ENCODE measurements at regions not wholly inside any gene's neighbourhood (a gene's known extent, or its start where the extent isn't known, plus 50 kb on each side); places are given as distances from the start of the nearest gene placed in this dataset.

DNA sequence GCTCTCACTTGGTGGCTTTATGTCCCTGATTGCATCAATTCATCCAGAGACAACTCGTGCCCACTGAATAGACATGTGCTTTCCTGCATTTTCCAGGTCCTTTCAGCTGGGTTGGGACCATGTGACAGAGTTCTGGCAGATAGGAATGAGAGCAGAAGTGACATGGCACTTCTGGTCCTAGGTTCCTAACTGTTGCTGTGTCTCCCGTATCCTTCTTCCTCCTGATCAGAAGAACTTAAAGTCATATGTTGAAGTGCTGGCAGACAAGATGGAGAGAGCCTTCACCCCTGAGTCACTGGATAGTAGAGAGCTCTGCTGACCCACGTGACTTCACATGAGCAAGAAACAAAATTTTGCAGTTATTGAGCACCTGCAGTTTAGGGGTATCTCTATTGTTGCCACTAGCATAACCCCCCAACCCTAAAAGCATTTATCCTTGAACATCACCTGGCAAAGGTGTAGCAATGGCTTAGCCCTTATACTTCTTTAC lies 80.0 kb downstream of the NREP start:
- no peak for DNase-seq (ENCODE audit: low spot score)

DNA sequence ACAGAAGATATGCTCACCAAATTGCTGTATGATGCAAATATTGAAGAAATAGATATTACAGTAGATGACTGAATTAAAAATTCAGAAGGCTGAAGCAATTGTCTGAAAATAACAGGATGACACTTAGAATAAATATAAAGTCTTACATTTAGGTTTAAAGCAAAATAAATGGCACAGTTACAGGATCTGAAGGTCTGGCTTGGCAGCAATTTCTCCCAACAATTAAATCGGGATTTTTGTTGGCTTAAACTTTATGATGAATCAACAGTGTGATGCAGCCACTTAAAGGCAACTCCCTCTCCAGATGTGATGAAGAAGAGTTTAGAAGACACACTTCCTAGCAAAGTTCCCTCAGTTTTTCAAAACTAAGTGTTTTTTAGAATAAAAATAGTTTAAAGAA lies 80.5 kb downstream of the NREP start:
- DNase-seq (ENCODE audit: low spot score) = no peak

- DNase-seq (ENCODE audit: low spot score) = no peak
Observed at GRCh38 chr5:111675201-111675934, 81.6 kb downstream of the NREP start.

- no peak for DNase-seq (ENCODE audit: low spot score)
Observed at GRCh38 chr5:111673891-111674626, 82.9 kb downstream of the NREP start.

GRCh38 chr5:111672099-111672498 lies 84.9 kb downstream of the NREP start:
- no peak for DNase-seq (ENCODE audit: low spot score)

DNA sequence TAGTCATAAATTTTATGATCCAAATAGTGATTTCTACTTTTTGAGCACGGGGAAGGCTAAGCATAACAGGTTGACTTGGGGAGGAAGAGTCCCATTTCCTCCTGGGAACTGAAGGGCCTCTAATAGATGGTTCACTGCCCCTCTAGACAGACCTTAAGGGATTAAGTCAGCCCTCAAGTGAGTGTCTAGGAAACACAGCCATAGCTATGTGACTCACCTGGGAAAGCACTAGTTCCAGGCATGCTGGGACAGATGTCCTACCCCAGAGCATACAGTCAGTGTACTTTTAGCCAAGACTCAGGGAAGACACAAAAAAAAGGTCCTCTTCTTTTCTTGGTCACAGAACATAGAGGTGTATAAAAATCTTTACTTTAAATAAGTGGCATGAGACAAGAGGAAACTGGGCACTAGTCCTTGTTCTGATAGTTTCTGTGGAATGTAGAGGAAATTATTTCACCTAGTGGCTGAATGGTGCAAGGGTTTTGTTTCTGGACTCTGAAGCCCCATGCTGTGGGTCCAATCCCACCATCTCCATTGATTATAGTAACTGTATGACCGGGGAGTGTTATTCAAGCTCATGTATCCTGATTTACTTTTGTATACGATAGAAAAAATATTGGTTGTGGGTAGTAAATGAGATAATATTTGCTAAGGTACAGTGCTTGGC lies 86.0 kb downstream of the NREP start:
- DNase-seq (ENCODE audit: low spot score) = peak; percentile 14

DNA sequence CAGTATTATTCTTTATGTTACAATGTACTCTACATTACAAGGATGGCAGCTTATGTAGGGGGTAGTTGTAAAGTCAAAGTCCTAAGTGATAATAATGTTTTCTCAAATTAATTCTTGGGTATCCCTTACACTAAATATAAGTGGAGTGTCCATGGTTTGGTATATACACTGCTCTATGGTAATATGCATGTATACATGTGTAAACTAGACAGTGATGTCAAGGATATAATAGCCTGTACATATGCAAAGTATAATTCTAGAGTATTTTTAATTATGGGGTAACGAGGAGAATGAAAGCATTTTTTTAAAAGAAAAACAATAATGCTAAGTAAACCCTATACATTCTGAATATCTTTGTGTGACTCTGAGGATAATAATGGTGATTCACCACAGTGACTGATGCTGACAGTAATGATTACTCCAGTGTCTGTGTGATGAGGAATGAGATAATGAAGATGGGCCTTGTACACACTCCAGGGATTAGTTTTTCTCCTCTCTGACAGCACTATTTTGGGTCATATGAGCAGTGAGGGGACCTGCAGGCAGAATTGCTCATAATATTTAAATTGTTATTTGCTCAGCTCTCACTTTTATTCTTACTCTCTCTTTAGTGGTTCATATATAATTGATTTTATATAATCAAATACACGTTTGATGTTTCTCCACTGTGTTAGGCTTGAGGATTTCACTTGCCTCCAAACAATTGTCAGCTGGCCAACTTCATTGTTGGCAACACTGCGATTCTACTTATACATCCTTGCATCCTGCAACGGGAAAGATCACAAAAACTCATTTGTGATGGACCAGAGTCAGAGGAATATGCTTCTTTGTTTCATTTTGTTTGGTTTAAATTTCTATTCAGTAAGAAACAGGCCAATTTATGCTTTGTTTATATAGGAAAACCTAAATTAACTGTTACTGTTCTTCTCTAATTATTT lies 88.2 kb downstream of the NREP start:
- DNase-seq (ENCODE audit: low spot score) = peak; percentile 31

DNA sequence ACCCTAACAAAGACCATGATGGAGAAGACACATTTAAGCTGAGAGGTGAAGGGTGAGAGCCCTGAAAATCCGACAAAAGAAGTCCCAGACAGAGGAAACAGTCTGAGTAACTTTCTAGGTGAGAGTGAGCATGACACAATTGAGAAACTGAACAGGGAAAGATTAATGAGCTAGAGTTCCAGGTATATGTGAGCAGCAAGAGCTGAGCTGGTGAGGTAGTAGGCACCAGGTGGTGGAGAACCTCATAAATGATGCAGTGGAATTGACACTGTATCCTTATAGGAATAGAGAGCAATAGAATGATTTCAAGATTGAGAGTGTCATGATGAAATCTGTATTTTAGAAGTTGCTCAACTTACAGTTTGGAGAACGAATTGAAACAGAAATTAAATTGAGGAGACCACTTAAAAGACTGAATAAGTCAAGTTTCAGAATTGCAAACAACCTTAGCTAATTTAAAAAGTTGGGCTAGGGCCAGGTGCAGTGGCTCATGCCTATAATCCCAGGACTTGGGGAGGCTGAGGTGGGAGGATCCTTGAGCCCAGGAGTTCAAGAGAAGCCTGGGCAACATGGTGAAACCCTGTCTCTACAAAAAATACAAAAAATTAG lies 89.8 kb downstream of the NREP start:
- DNase-seq (ENCODE audit: low spot score) = no peak

GRCh38 chr5:111656580-111656979 lies 100.4 kb downstream of the NREP start:
- no peak for DNase-seq (ENCODE audit: low spot score)

- DNase-seq (ENCODE audit: low spot score) = no peak
Observed at GRCh38 chr5:111655169-111655924, 101.6 kb downstream of the NREP start.

- DNase-seq (ENCODE audit: low spot score) = no peak
Observed at GRCh38 chr5:111653408-111653807, 103.6 kb downstream of the NREP start.

DNA sequence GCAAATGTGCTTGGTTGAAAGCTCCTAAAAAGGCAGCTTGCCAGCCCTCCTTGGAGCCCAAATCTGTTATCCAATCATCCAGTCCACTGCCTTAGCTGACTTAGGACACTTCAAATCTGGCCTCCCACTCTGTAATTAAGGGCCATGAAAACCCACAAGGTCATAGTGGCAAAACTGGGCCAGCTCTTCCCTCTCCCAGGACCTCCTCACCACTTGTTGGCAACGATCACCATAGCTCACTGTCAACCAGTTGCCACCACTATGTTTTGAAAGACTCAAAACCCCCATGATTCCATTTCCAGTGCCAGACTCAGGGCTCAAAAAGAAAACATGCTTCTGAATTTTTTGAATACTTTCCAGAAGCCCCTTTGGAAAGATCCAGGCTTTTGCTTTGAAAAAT lies 107.5 kb downstream of the NREP start:
- no peak for DNase-seq (ENCODE audit: low spot score)

GRCh38 chr5:111645303-111645838 lies 111.6 kb downstream of the NREP start:
- DNase-seq (ENCODE audit: low spot score) = no peak

DNA sequence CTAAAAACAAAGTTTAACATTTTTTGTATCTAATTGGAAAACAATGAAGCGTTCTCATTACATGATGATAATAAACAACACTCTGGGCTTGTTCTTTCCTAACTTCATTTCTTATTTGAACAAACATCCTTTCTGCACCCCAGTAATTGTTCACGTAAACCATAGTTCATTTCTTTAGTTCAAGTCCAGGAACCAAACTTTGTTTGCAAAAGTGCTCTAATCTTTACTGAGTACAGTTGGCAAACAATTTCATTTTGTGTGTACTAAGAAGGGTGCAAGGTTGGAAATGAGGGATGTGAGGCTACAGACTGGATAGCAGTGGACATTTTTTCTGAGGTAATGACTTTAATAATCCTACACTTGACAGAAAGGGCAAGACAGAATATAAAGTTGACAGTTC lies 113.5 kb downstream of the NREP start:
- no peak for DNase-seq (ENCODE audit: low spot score)

GRCh38 chr5:111641533-111642233 lies 115.3 kb downstream of the NREP start:
- DNase-seq (ENCODE audit: low spot score) = no peak

- DNase-seq (ENCODE audit: low spot score) = no peak
Observed at GRCh38 chr5:111639912-111640311, 117.1 kb downstream of the NREP start.

GRCh38 chr5:111636736-111637135 lies 120.3 kb downstream of the NREP start:
- no peak for DNase-seq (ENCODE audit: low spot score)

DNA sequence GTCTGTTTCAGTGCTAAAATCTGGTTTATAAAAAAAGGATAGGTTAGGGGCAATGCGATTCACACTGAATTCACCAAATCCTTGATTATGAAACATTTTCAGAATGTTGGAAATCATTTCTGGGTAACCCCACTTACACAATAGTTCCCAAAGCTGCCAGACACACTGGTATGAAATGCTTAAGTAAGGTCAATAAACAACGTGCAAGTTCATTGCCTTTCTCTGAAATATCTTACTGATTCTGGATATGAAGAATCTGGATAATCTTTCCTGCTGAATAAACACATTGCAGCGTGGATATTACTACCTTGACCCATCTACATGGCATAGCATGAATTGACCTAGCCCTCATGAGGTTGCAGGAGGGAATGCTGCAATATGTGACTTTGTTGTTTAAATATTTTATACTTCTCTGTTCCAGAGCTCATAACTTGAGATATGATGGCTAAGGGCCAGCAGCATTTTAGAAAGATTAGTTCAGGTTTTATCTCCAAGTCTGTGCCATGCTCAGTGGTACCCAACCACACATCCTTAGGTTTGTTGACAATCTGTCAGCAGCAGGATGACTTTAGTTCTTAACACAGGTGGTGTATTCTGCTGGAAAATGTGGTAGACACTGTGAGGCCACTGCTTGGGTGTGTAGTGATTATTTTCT lies 121.0 kb downstream of the NREP start:
- no peak for DNase-seq (ENCODE audit: low spot score)

All from RKO (cell line).